ENCODE measurements at regions not wholly inside any gene's neighbourhood (a gene's known extent, or its start where the extent isn't known, plus 50 kb on each side); places are given as distances from the start of the nearest gene placed in this dataset.

GRCh38 chr17:54813896-54814295, 86.8 kb upstream of the TOM1L1 start:
- Histone ChIP-seq H3K36me3 (ENCODE audit: insufficient read depth) (no peaks in the 10 kb centered on the region), H3K4me1 (ENCODE audit: low read depth, poor library complexity, severe bottlenecking) (no peaks in the 10 kb centered on the region), H3K9ac (no peak overlapping the region), H3K27me3 (ENCODE audit: insufficient read depth, low read depth) (no peaks in the 10 kb centered on the region), H3K79me2 (ENCODE audit: insufficient read depth, low read depth) (no peaks in the 10 kb centered on the region), H2AFZ (ENCODE audit: low read depth) (no peak overlapping the region), H3K27ac (no peak overlapping the region), H3K4me2 (no peak overlapping the region), H3K4me3 (IDR thresholded peaks at IDR 0.05; ENCODE audit: insufficient read depth, low read depth, low read length) (no peak overlapping the region), H4K20me1 (ENCODE audit: insufficient read depth) (no peaks in the 10 kb centered on the region)
- TF ChIP-seq CTCF (conservative IDR thresholded peaks at IDR 0.05; ENCODE audit: low read depth, low read length) = no peak

- Histone ChIP-seq H3K4me3 (IDR thresholded peaks at IDR 0.05; ENCODE audit: insufficient read depth, low read depth, low read length) (no peak overlapping the region), H3K9ac (no peak overlapping the region), H4K20me1 (ENCODE audit: insufficient read depth) (no peaks in the 10 kb centered on the region), H2AFZ (ENCODE audit: low read depth) (no peak overlapping the region), H3K36me3 (ENCODE audit: insufficient read depth) (no peaks in the 10 kb centered on the region), H3K27me3 (ENCODE audit: insufficient read depth, low read depth) (no peaks in the 10 kb centered on the region), H3K27ac (no peak overlapping the region), H3K4me2 (no peak overlapping the region), H3K79me2 (ENCODE audit: insufficient read depth, low read depth) (no peaks in the 10 kb centered on the region), H3K4me1 (ENCODE audit: low read depth, poor library complexity, severe bottlenecking) (no peaks in the 10 kb centered on the region)
- no peak for TF ChIP-seq CTCF (conservative IDR thresholded peaks at IDR 0.05; ENCODE audit: low read depth, low read length)
These were observed 86.3 kb upstream of the TOM1L1 start for GRCh38 chr17:54814371-54814770.

GRCh38 chr17:54834086-54834485, 66.6 kb upstream of the TOM1L1 start:
- TF ChIP-seq CTCF (conservative IDR thresholded peaks at IDR 0.05; ENCODE audit: low read depth, low read length) = no peak
- Histone ChIP-seq H3K79me2 (ENCODE audit: insufficient read depth, low read depth) (no peaks in the 10 kb centered on the region), H2AFZ (ENCODE audit: low read depth) (no peak overlapping the region), H3K27me3 (ENCODE audit: insufficient read depth, low read depth) (no peaks in the 10 kb centered on the region), H3K9ac (no peak overlapping the region), H3K4me3 (IDR thresholded peaks at IDR 0.05; ENCODE audit: insufficient read depth, low read depth, low read length) (no peak overlapping the region), H4K20me1 (ENCODE audit: insufficient read depth) (no peaks in the 10 kb centered on the region), H3K36me3 (ENCODE audit: insufficient read depth) (no peaks in the 10 kb centered on the region), H3K4me1 (ENCODE audit: low read depth, poor library complexity, severe bottlenecking) (no peaks in the 10 kb centered on the region), H3K27ac (no peak overlapping the region), H3K4me2 (no peak overlapping the region)

DNA sequence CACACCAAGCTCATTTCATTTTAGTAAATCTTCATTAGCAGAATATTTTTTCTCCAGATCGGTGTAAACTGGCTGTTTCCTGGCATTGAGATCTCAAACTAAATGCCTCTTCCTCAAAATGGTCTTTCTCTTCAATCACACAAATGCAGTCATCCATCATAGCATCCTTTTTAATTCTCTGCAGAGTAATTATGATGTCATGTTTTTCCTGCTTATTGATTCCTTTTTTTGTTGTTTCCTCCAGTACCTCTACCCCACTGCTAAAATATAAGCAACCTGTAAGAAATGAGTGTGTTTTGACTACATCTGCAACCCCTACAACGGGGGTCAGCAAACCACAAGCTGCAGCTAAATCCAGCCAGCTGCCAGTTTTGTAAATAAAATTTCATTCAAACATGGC, 65.6 kb upstream of the TOM1L1 start:
- Histone ChIP-seq H3K9ac (no peak overlapping the region), H3K4me2 (no peak overlapping the region), H3K79me2 (ENCODE audit: insufficient read depth, low read depth) (no peaks in the 10 kb centered on the region), H3K27me3 (ENCODE audit: insufficient read depth, low read depth) (no peaks in the 10 kb centered on the region), H3K36me3 (ENCODE audit: insufficient read depth) (no peaks in the 10 kb centered on the region), H3K27ac (no peak overlapping the region), H2AFZ (ENCODE audit: low read depth) (no peak overlapping the region), H3K4me3 (IDR thresholded peaks at IDR 0.05; ENCODE audit: insufficient read depth, low read depth, low read length) (no peak overlapping the region), H3K4me1 (ENCODE audit: low read depth, poor library complexity, severe bottlenecking) (no peaks in the 10 kb centered on the region), H4K20me1 (ENCODE audit: insufficient read depth) (no peaks in the 10 kb centered on the region)
- TF ChIP-seq CTCF (conservative IDR thresholded peaks at IDR 0.05; ENCODE audit: low read depth, low read length) = no peak

All from KMS-11 (cell line).